LNCAP (cell line): ENCODE measurements at regions not wholly inside any gene's neighbourhood (a gene's known extent, or its start where the extent isn't known, plus 50 kb on each side); places are given as distances from the start of the nearest gene placed in this dataset.

ENCODE experiments used
- CTCF ChIP-seq: fragments of 450-650 bp; IDR thresholded peaks from 2 replicates; pipeline ENCODE4 v1.5.1; 2017; ENCODE audit warnings: mild to moderate bottlenecking

- TF ChIP-seq CTCF = no peak
Measured at GRCh38 chr2:109679626-109680025, 65.5 kb downstream of the SOWAHC start.

- no peak for TF ChIP-seq CTCF
Measured at GRCh38 chr2:109680523-109681297, 66.5 kb downstream of the SOWAHC start.

GRCh38 chr2:109681633-109682380 lies 67.6 kb downstream of the SOWAHC start:
- TF ChIP-seq CTCF = no peak

- no peak for TF ChIP-seq CTCF
Measured at GRCh38 chr2:109683452-109683851, 69.3 kb downstream of the SOWAHC start.

GRCh38 chr2:109685453-109685852 lies 71.3 kb downstream of the SOWAHC start:
- TF ChIP-seq CTCF = no peak

- no peak for TF ChIP-seq CTCF
Measured at GRCh38 chr2:109686921-109687320, 72.8 kb downstream of the SOWAHC start.

GRCh38 chr2:109689182-109689930 lies 75.2 kb downstream of the SOWAHC start:
- no peak for TF ChIP-seq CTCF
